Smooth muscle cell (in vitro differentiated cells): ENCODE measurements at regions not wholly inside any gene's neighbourhood (a gene's known extent, or its start where the extent isn't known, plus 50 kb on each side); places are given as distances from the start of the nearest gene placed in this dataset.

ENCODE experiments used
- DNase-seq: peaks from one replicate; lab custom pipeline; 2025; ENCODE audit not compliant: unreplicated experiment; lab: John Stamatoyannopoulos, UW
- H2AFZ ChIP-seq: fragments of 200-600 bp; sonication (generic); 2 replicates; pipeline ENCODE4 v1.6.0; 2016; ENCODE audit warnings: antibody characterized with exemption, low read depth, mild to moderate bottlenecking
- H3F3A ChIP-seq: fragments of 200-600 bp; sonication (generic); 2 replicates; pipeline ENCODE4 v1.6.0; 2017; ENCODE audit warnings: antibody characterized with exemption, low read depth
- H3K27ac ChIP-seq: fragments of 200-600 bp; sonication (generic); 2 replicates; pipeline ENCODE4 v1.5.1; 2016; ENCODE audit warnings: low read depth, mild to moderate bottlenecking
- H3K27me3 ChIP-seq: fragments of 200-600 bp; sonication (generic); 2 replicates; pipeline ENCODE4 v1.6.1; 2016; ENCODE audit warnings: low read depth, mild to moderate bottlenecking
- H3K36me3 ChIP-seq: fragments of 200-600 bp; sonication (generic); 2 replicates; pipeline ENCODE4 v1.5.1; 2016; ENCODE audit warnings: low read depth
- H3K4me1 ChIP-seq: fragments of 200-600 bp; sonication (generic); 2 replicates; pipeline ENCODE4 v1.5.1; 2016; ENCODE audit warnings: low read depth
- H3K4me2 ChIP-seq: fragments of 200-600 bp; sonication (generic); 2 replicates; pipeline ENCODE4 v1.6.0; 2016; ENCODE audit warnings: mild to moderate bottlenecking
- H3K4me3 ChIP-seq: fragments of 200-600 bp; sonication (generic); 2 replicates; pipeline ENCODE4 v1.5.1; 2016; ENCODE audit warnings: mild to moderate bottlenecking
- H3K79me2 ChIP-seq: fragments of 200-600 bp; sonication (generic); 2 replicates; pipeline ENCODE4 v1.6.0; 2016; ENCODE audit warnings: low read depth, mild to moderate bottlenecking
- H3K9ac ChIP-seq: fragments of 200-600 bp; sonication (generic); 2 replicates; pipeline ENCODE4 v1.6.0; 2016; ENCODE audit warnings: low read depth
- H3K9me3 ChIP-seq: fragments of 200-600 bp; sonication (generic); replicated peaks from 2 replicates; pipeline ENCODE4 v1.5.1; 2016; ENCODE audit warnings: low read depth
- H4K20me1 ChIP-seq: fragments of 200-600 bp; sonication (generic); 2 replicates; pipeline ENCODE4 v1.6.0; 2016; ENCODE audit warnings: low read depth
- CTCF ChIP-seq: fragments of 200-600 bp; sonication (generic); IDR thresholded peaks from 2 replicates; pipeline ENCODE4 v1.5.1; 2017; ENCODE audit warnings: borderline replicate concordance, mild to moderate bottlenecking, antibody characterized with exemption; ENCODE audit not compliant: insufficient read depth, poor library complexity, severe bottlenecking
- WGBS: methylation state at CpG from one replicate; pipeline ENCODE4 v1.1.7; 2016; ENCODE audit warnings: low lambda C conversion rate; 5-methylcytosine and 5-hydroxymethylcytosine counted together

- no peaks in the 10 kb centered on the region for H3K4me1 ChIP-seq
- H3K36me3 ChIP-seq: no peaks in the 10 kb centered on the region
- H3K4me2 ChIP-seq: no peak overlapping the region
- H3K4me3 ChIP-seq: no peak overlapping the region
- DNase-seq: no peak
- no peak overlapping the region for H3K9ac ChIP-seq
- no peak for TF ChIP-seq CTCF
- WGBS: 94% methylated on average over 18 of the region's 19 CpGs
- H3K79me2 ChIP-seq: no peaks in the 10 kb centered on the region
- H3K9me3 ChIP-seq: no peaks in the 10 kb centered on the region
- no peaks in the 10 kb centered on the region for H4K20me1 ChIP-seq
- H3K27me3 ChIP-seq: no peaks in the 10 kb centered on the region
- no peak overlapping the region for H2AFZ ChIP-seq
- no peaks in the 10 kb centered on the region for H3F3A ChIP-seq
- H3K27ac ChIP-seq: no peak overlapping the region
Measured at GRCh38 chr6:129957941-129958898, 60.2 kb upstream of the L3MBTL3 start.

- H3K4me1 ChIP-seq: no peaks in the 10 kb centered on the region
- H3K9ac ChIP-seq: no peak overlapping the region
- H3K79me2 ChIP-seq: no peaks in the 10 kb centered on the region
- H3K4me2 ChIP-seq: no peak overlapping the region
- no peak overlapping the region for H3K4me3 ChIP-seq
- no peaks in the 10 kb centered on the region for H3F3A ChIP-seq
- H2AFZ ChIP-seq: peak overlapping the region; percentile 49
- TF ChIP-seq CTCF: no peak
- no peak overlapping the region for H3K27ac ChIP-seq
- no peaks in the 10 kb centered on the region for H3K36me3 ChIP-seq
- H3K27me3 ChIP-seq: no peaks in the 10 kb centered on the region
- DNase-seq: no peak
- H4K20me1 ChIP-seq: no peaks in the 10 kb centered on the region
- no peaks in the 10 kb centered on the region for H3K9me3 ChIP-seq
- 96% methylated on average over 1 of the region's 1 CpG for WGBS
Measured at GRCh38 chr6:129955584-129955983, 62.8 kb upstream of the L3MBTL3 start.

- no peak for TF ChIP-seq CTCF
- Histone ChIP-seq H3K4me2 (no peak overlapping the region), H3K9ac (no peak overlapping the region), H3K9me3 (no peaks in the 10 kb centered on the region), H2AFZ (peak overlapping the region; percentile 49), H3K4me1 (no peaks in the 10 kb centered on the region), H3F3A (no peaks in the 10 kb centered on the region), H3K27ac (no peak overlapping the region), H3K36me3 (no peaks in the 10 kb centered on the region), H3K27me3 (no peaks in the 10 kb centered on the region), H4K20me1 (no peaks in the 10 kb centered on the region), H3K79me2 (no peaks in the 10 kb centered on the region), H3K4me3 (no peak overlapping the region)
- no peak for DNase-seq
- WGBS: 82% methylated on average over 8 of the region's 8 CpGs
Measured at GRCh38 chr6:129954749-129955431, 63.5 kb upstream of the L3MBTL3 start.
